PC-3 (cell line): ENCODE measurements at regions not wholly inside any gene's neighbourhood (a gene's known extent, or its start where the extent isn't known, plus 50 kb on each side); places are given as distances from the start of the nearest gene placed in this dataset.
A peak's percentile ranks its signal among the peaks of the same experiment; 100 is the strongest.

Experiments
- ATAC-seq: fragments of 200-7000 bp; cut with Tn5 transposase; 2 replicates; pipeline ENCODE4 v1.9.1; 2020; ENCODE audit warnings: mild to moderate bottlenecking, moderate library complexity
- BruUV-seq: library from RNA; stranded (reverse); fragments of 400-500 nt; replicated peaks from 2 replicates; lab custom pipeline; 2021; lab: Mats Ljungman, UMichigan
- CTCF ChIA-PET: fragments of 300-600 bp; sonication (Branson Sonifier 250); formaldehyde crosslinking; loops from one replicate; lab custom pipeline; 2022; ENCODE audit warnings: antibody characterized with exemption; lab: Charles Lee
- POLR2A ChIA-PET: fragments of 300-600 bp; sonication (Branson Sonifier 250); formaldehyde crosslinking; loops from one replicate; lab custom pipeline; 2022; ENCODE audit warnings: antibody characterized with exemption; ENCODE audit not compliant: unreplicated experiment; lab: Charles Lee
- DNase-seq: peaks from one replicate; pipeline ENCODE4 v3.0.0-alpha.2; 2015
- H2AFZ ChIP-seq: fragments of 300-600 bp; sonication (generic); 2 replicates; pipeline ENCODE4 v1.6.0; 2016; ENCODE audit warnings: antibody characterized with exemption, low read length
- H3F3A ChIP-seq: fragments of 300-600 bp; sonication (generic); one replicate; pipeline ENCODE4 v1.6.0; 2017; ENCODE audit warnings: antibody characterized with exemption, low read length, control low read depth, mild to moderate bottlenecking; ENCODE audit not compliant: unreplicated experiment
- H3K27ac ChIP-seq: fragments of 300-600 bp; sonication (generic); 2 replicates; pipeline ENCODE4 v1.5.1; 2016; ENCODE audit warnings: mild to moderate bottlenecking, low read length
- H3K27me3 ChIP-seq: fragments of 300-600 bp; sonication (generic); 2 replicates; pipeline ENCODE4 v1.6.1; 2016; ENCODE audit warnings: low read length, mixed read lengths
- H3K36me3 ChIP-seq: fragments of 300-600 bp; sonication (generic); 2 replicates; pipeline ENCODE4 v1.6.1; 2016; ENCODE audit warnings: low read depth, mixed run types, low read length, mixed read lengths
- H3K4me1 ChIP-seq: fragments of 300-600 bp; sonication (generic); 2 replicates; pipeline ENCODE4 v1.5.1; 2016; ENCODE audit warnings: low read length; ENCODE audit not compliant: insufficient read depth
- H3K4me2 ChIP-seq: fragments of 300-600 bp; sonication (generic); 2 replicates; pipeline ENCODE4 v1.6.0; 2016; ENCODE audit warnings: low read length
- H3K4me3 ChIP-seq: fragments of 300-600 bp; sonication (generic); 2 replicates; pipeline ENCODE4 v1.5.1; 2016; ENCODE audit warnings: mild to moderate bottlenecking, low read length, mixed read lengths
- H3K79me2 ChIP-seq: fragments of 300-600 bp; sonication (generic); 2 replicates; pipeline ENCODE4 v1.6.1; 2017; ENCODE audit warnings: low read length, mixed read lengths
- H3K9ac ChIP-seq: fragments of 300-600 bp; sonication (generic); 2 replicates; pipeline ENCODE4 v1.6.0; 2016; ENCODE audit warnings: mild to moderate bottlenecking, low read length
- H3K9me2 ChIP-seq: fragments of 300-600 bp; sonication (generic); replicated peaks from 2 replicates; pipeline ENCODE4 v1.6.1; 2016; ENCODE audit warnings: mixed run types, low read length, mixed read lengths
- H3K9me3 ChIP-seq: fragments of 300-600 bp; sonication (generic); 2 replicates; pipeline ENCODE4 v1.6.1; 2016; ENCODE audit warnings: low read length, mixed read lengths
- H4K20me1 ChIP-seq: fragments of 300-600 bp; sonication (generic); 2 replicates; pipeline ENCODE4 v1.6.1; 2016; ENCODE audit warnings: low read length, mixed read lengths
- EZH2 ChIP-seq: fragments of 300-600 bp; sonication (generic); IDR thresholded peaks from one replicate; pipeline ENCODE4 v1.6.1; 2017; ENCODE audit warnings: antibody characterized with exemption, mild to moderate bottlenecking, low read length; ENCODE audit not compliant: unreplicated experiment
- EZH2phosphoT487 ChIP-seq: fragments of 300-600 bp; sonication (generic); IDR thresholded peaks from 2 replicates; pipeline ENCODE4 v1.6.1; 2018; ENCODE audit warnings: mild to moderate bottlenecking, antibody characterized with exemption, low read length, borderline replicate concordance
- intact Hi-C: fragments of 100-400 bp; cut with micrococcal nuclease; formaldehyde crosslinking; loops from 2 replicates; pipeline ENCODE4 v1.9.0; 2023
- TF ChIP-seq, protein P1 (sequence below): fragments of 300-600 bp; sonication (generic); conservative IDR thresholded peaks from 2 replicates; pipeline ENCODE4 v1.5.1; 2017; ENCODE audit warnings: antibody characterized with exemption, low read depth, mild to moderate bottlenecking, low read length

GRCh38 chr20:53693262-53693871 lies 99.7 kb upstream of the ZNF217 start:
- H3K4me1 ChIP-seq: peaks cover 36% of the 10 kb centered on the region
- no peak overlapping the region for H3K9ac ChIP-seq
- TF ChIP-seq EZH2phosphoT487 (no peak), EZH2 (no peak)
- TF ChIP-seq, protein P1, sequence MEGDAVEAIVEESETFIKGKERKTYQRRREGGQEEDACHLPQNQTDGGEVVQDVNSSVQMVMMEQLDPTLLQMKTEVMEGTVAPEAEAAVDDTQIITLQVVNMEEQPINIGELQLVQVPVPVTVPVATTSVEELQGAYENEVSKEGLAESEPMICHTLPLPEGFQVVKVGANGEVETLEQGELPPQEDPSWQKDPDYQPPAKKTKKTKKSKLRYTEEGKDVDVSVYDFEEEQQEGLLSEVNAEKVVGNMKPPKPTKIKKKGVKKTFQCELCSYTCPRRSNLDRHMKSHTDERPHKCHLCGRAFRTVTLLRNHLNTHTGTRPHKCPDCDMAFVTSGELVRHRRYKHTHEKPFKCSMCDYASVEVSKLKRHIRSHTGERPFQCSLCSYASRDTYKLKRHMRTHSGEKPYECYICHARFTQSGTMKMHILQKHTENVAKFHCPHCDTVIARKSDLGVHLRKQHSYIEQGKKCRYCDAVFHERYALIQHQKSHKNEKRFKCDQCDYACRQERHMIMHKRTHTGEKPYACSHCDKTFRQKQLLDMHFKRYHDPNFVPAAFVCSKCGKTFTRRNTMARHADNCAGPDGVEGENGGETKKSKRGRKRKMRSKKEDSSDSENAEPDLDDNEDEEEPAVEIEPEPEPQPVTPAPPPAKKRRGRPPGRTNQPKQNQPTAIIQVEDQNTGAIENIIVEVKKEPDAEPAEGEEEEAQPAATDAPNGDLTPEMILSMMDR: no peak
- intact Hi-C loops: loop anchor here (5.0 kb wide), 2 partner anchors 36 to 44 kb away; no protein-coding TSS in a partner anchor
- no peak for ATAC-seq
- BruUV-seq: no TSS peak
- DNase-seq: no peak
- H4K20me1 ChIP-seq: no peaks in the 10 kb centered on the region
- ChIA-PET POLR2A (interaction anchor here (0.6 kb wide), 1 partner anchor 117 kb away, joined by 9 read pairs; no protein-coding TSS in a partner anchor), CTCF (no interaction called here)
- H3K4me2 ChIP-seq: no peak overlapping the region
- H3K4me3 ChIP-seq: no peak overlapping the region
- H3F3A ChIP-seq: no peaks in the 10 kb centered on the region
- no peak overlapping the region for H3K27ac ChIP-seq
- H3K9me3 ChIP-seq: no peaks in the 10 kb centered on the region
- no peak overlapping the region for H2AFZ ChIP-seq
- no peaks in the 10 kb centered on the region for H3K27me3 ChIP-seq
- no peaks in the 10 kb centered on the region for H3K9me2 ChIP-seq
- no peaks in the 10 kb centered on the region for H3K36me3 ChIP-seq
- no peaks in the 10 kb centered on the region for H3K79me2 ChIP-seq

DNA sequence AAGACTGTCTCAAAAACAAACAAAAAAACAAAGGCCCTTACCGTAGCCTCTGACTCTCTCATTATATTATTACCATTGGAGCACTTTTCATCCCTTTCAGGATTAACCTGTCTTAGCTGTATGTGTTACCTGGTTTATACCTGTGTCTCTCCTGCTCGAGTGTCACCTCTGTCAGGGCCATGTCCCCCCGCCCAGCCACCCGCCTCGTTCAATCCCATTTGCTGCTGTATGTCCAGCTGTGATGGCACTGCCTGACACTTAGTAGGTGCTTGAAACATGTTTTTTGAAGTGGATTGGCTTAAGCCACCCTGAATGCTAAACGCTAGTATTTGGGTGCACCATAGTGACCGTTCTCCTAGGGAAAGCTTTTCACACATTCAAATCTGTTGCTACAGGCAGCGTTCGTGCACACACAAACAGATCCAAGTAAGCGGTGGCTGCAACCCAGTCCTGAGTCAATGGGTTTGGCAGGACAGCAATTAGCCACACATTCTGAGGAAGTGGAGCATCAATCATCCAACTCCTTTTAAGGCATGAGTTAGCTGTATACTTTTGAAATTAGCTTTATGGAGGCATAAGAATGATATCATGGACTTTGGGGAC lies 98.9 kb upstream of the ZNF217 start:
- Histone ChIP-seq H4K20me1 (no peaks in the 10 kb centered on the region), H3K36me3 (no peaks in the 10 kb centered on the region), H3K9me2 (no peaks in the 10 kb centered on the region), H3K4me3 (no peak overlapping the region), H3K4me2 (no peak overlapping the region), H3K4me1 (peaks cover 36% of the 10 kb centered on the region), H3K9me3 (no peaks in the 10 kb centered on the region), H3K27ac (no peak overlapping the region), H3F3A (no peaks in the 10 kb centered on the region), H3K79me2 (no peaks in the 10 kb centered on the region), H3K27me3 (no peaks in the 10 kb centered on the region), H2AFZ (no peak overlapping the region), H3K9ac (no peak overlapping the region)
- POLR2A ChIA-PET: interaction anchor here (0.5 to 0.6 kb wide), 2 partner anchors 15 to 81 kb away, joined by 3 to 13 read pairs; no protein-coding TSS in a partner anchor
- TF ChIP-seq EZH2: no peak
- TF ChIP-seq, protein P1: no peak
- TF ChIP-seq EZH2phosphoT487: no peak
- no TSS peak for BruUV-seq
- ATAC-seq (peak; percentile 16; the same call in 1 of the 2 replicates), DNase-seq (peak; percentile 74)
- intact Hi-C loops: loop anchor here (5.0 kb wide), 2 partner anchors 35 to 45 kb away; no protein-coding TSS in a partner anchor
- CTCF ChIA-PET: no interaction called here

GRCh38 chr20:53691811-53692192 lies 98.2 kb upstream of the ZNF217 start:
- Histone ChIP-seq H3K36me3 (no peaks in the 10 kb centered on the region), H3K27me3 (no peaks in the 10 kb centered on the region), H3K9me2 (no peaks in the 10 kb centered on the region), H3K4me1 (peaks cover 36% of the 10 kb centered on the region), H4K20me1 (no peaks in the 10 kb centered on the region), H3K4me3 (peak overlapping the region; percentile 21; the same call in 1 of the 2 replicates), H2AFZ (no peak overlapping the region), H3K27ac (peak overlapping the region; percentile 47), H3K9me3 (no peaks in the 10 kb centered on the region), H3K79me2 (no peaks in the 10 kb centered on the region), H3K4me2 (peak overlapping the region; percentile 77), H3K9ac (no peak overlapping the region), H3F3A (no peaks in the 10 kb centered on the region)
- DNase-seq (no peak), ATAC-seq (peak; percentile 7)
- no TSS peak for BruUV-seq
- CTCF ChIA-PET: interaction anchor here (0.6 kb wide), 1 partner anchor 172 kb away, joined by 4 read pairs; no protein-coding TSS in a partner anchor
- TF ChIP-seq EZH2phosphoT487 (no peak), EZH2 (no peak)
- TF ChIP-seq, protein P1: no peak
- intact Hi-C loops: loop anchor here (2.0 to 5.0 kb wide), 3 partner anchors 35 to 71 kb away; no protein-coding TSS in a partner anchor
- POLR2A ChIA-PET: interaction anchor here (0.5 to 0.6 kb wide), 3 partner anchors 14 to 113 kb away, joined by 3 to 13 read pairs (median 4); no protein-coding TSS in a partner anchor
